Fibroblast of skin of right biceps (primary cell): ENCODE measurements at regions not wholly inside any gene's neighbourhood (a gene's known extent, or its start where the extent isn't known, plus 50 kb on each side); places are given as distances from the start of the nearest gene placed in this dataset.
A peak's percentile ranks its signal among the peaks of the same experiment; 100 is the strongest.
"Not testable (repeated sequence)": the region's sequence is repeated elsewhere in the genome, so short reads cannot be mapped to it uniquely, and the experiment has no call there.

Experiments
- DNase-seq: peaks from one replicate; pipeline ENCODE4 v3.0.0-alpha.2; 2013

DNA sequence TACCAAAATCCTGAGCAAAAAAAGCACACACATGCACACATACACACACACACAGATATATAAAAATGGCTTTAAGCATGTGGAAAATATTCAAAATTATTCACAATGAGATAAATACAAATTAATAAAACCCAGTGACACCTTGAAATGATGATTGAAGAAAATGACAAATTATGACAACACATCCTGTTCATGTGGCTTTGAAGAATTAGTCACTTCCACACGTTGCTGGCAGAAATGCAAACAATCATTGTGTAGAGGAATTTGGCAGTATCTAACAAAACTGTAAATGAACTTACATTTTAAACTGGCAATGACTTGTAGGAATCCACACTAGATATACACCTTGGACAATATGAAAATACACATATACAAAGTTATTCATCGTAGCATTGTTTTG, 95.8 kb upstream of the RGPD4 start:
- DNase-seq = peak; percentile 33

DNA sequence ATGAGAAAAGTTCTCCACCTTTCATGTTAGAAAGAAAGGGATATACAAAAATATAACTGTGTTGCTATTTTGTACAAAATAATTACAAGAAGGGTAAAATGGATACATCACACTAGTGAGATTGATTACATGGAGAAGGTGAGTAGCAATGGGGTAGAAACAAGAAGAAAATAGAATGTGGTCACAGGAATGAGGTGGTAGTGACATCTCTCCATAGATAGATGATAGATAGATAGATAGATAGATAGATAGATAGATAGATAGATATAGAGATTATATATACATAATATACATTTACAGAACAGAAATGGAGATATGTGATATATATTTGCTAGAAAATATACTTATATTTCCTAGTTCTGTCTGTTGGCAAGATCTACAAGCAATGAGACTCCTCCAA, 95.3 kb upstream of the RGPD4 start:
- DNase-seq = no peak

DNA sequence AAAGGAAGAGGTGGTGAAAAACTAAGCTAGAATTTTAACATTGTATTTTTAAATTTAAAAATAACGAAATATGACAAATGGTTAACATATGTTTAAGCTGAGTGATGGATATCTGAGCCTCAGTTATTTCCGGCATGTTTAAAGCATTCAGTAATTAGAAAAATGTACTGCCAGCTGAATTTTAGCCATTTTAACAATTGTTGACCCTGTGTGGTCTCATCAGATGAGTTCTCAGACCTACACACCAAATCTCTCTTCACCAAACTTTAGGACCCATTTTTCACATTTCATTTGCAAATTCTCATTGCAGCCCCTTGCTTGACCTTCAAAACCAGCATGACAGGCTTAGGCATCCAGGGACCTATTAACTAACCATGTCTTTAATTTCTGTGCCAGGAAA, 91.5 kb upstream of the RGPD4 start:
- DNase-seq = peak; percentile 30

DNA sequence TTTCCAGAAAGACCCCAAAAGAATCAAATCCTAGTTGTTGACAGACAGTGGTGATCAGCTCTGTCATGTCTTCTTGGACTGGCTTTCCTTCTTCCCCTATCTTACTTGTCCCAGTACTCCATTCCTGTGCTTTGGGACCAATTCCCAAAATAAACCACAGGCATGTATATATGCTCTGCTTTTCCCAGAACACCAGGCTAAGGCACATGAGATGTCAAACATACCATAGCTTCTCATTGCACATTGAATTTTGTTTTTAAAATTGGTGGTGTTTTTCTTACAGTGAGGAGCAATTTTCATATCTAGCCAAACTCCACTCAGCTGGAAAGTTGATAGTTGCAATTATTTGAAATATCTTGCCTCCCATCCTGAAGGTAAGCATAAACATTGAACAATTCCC, 88.9 kb upstream of the RGPD4 start:
- DNase-seq = peak; percentile 68

DNA sequence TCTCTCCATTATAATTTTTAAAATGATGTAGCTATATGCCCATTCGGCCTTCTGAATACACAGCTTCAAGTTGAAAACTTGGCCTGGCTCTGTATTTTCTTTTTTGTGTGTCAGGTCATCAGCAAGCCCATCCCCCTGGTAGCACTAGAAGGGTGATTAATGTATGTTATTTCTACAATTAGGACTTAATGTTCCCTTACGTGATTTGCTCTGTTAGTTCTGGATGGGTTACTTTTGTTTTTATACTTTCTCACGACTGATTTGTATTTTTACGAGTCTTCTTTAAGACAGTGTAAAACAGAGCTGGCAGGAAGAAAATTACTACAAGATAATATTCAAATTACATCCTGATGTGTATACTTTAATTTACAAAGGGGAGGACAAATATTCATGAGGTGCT, 88.4 kb upstream of the RGPD4 start:
- peak; percentile 1 for DNase-seq

DNA sequence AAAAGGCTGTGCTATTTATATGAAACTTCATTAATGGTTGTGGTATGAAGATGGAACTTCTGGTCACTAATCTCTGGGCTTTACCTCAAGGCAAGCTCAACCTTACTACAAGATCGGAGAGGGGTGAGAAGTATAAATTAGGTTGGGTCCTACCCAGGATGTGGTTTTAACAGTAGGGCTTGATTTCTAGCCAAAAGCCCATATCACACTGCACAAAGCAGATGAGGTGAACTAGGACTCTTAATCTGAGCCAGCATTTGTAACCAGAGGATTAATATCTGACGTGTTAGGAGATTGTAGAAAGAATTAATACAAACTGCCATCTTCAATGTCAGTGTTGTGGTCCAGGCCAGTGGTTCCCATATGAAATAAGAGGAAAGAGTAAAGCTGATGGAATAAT, 86.4 kb upstream of the RGPD4 start:
- DNase-seq = no peak

DNA sequence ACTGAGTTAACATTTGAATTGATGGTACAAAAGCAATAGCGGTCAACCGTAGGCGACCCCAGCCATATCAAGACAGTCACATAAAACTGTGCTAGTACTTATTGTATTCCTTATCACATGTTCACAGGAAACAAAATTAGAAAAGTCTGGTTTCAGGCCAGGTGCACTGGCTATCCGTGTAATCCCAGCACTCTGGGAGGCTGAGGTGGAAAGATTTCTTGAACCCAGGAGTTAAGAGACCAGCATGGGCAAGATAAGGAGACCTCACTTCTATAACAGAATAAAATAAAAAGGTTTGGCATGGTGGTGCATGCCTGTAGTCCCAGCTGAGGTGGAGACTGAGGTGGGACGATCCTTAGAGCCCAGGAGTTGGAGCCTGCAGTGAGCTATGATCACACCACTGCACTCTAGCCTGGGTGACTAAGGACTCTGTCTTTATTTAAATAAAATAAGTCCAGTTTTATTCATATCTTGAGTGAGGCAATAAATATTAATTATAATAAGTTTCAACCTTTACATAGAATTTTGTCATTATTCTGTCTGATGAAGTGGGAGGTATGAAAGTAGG, 84.1 kb upstream of the RGPD4 start:
- no peak for DNase-seq

DNA sequence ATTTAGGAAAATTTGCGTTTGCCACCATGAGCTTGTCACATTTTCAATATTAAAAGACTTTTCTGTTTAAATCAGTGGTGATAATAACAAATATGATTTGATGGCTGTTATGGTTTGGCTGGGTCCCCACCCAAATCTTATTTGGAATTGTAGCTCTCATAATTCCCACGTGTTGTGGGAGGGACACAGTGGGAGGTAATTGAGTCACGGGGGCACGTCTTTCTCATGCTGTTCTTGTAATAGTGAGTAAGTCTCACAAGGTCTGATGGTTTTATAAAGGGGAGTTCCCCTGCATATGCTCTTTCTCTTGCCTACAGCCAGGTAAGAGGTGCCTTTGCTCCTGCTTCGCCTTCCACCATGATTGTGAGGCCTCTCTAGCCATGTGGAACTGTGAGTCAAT, 83.4 kb upstream of the RGPD4 start:
- DNase-seq = no peak

DNA sequence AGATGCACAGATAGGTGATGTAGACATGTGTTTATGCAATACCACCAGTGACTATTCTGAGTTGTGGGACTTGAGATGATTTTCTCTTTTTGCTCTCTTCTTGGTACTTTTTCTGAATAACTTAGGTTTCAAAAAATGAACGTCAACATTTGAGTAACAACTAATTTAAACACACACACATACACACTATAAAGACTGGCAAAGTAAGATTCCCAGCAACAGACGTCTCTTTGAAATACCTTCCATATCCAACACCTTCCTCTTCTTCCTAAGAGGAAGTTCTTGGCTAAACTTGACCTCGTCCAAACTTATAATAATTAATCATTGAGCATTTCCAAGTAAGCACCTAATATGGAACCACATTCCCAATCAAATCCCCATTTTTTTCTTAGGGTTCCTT, 81.6 kb upstream of the RGPD4 start:
- no peak for DNase-seq

DNA sequence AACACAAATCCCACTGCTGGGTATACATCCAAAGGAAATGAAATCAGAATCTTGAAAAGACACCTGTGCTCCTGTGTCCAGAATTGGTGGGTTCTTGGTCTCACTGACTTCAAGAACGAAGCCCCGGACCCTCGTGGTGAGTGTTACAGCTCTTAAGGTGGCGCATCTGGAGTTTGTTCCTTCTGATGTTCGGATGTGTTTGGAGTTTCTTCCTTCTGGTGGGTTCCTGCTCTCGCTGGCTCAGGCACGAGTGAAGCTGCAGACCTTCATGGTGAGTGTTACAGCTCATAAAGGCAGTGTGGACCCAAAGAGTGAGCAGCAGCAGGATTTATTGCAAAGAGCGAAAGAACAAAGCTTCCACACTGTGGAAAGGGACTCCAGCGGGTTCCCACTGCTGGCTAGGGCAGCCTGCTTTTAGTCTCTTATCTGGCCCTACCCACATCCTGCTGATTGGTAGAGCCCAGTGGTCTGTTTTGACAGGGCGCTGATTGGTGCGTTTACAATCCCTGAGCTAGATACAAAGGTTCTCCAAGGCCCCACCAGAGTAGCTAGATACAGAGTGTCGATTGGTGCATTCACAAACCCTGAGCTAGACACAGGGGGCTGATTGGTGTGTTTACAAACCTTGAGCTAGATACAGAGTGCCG, 80.0 kb upstream of the RGPD4 start:
- DNase-seq = not testable (repeated sequence)

DNA sequence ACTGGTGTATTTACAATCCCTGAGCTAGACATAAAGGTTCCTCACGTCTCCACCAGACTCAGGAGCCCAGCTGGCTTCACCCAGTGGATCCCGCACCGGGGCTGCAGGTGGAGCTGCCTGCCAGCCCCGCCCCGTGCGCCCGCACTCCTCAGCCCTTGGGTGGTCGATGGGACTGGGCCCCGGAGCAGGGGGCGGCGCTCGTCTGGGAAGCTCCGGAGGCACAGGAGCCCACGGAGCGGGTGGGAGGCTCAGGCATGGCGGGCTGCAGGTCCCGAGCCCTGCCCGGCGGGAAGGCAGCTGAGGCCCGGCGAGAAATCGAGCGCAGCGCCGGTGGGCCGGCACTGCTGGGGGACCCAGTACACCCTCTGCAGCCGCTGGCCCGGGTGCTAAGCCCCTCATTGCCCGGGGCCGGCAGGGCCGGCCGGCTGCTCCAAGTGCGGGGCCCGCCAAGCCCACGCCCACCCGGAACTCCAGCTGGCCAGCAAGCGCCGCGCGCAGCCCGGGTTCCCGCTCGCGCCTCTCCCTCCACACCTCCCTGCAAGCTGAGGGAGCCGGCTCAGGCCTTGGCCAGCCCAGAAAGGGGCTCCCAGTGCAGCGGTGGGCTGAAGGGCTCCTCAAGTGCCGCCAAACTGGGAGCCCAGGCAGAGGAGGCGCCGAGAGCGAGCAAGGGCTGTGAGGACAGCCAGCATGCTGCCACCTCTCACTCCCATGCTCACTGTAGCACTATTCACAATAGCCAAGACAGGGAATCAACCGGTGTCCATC, 79.3 kb upstream of the RGPD4 start:
- not testable (repeated sequence) for DNase-seq

DNA sequence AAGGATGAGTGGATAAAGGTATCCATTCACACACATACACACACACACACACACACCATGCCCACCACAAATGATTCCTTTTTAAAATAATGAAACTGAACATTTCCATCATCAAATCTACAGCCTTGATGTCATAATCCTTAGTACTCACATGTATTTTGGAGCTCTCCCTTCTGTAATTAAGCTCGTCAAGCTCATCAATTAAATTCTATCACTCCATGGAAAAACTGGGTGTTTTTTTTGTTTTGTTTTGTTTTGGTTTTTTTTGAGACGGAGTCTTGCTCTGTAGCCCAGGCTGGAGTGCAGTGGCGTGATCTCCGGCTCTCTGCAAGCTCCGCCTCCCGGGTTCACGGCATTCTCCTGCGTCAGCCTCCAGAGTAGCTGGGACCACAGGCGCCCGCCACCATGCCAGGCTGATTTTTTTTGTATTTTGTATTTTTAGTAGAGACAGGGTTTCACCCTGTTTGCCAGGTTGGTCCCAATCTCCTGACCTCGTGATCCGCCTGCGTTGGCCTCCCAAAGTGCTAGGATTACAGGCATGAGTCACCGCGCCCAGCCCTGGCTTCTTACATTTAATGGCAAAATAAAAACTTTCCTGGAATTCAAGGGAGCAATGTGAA, 78.6 kb upstream of the RGPD4 start:
- DNase-seq = no peak

DNA sequence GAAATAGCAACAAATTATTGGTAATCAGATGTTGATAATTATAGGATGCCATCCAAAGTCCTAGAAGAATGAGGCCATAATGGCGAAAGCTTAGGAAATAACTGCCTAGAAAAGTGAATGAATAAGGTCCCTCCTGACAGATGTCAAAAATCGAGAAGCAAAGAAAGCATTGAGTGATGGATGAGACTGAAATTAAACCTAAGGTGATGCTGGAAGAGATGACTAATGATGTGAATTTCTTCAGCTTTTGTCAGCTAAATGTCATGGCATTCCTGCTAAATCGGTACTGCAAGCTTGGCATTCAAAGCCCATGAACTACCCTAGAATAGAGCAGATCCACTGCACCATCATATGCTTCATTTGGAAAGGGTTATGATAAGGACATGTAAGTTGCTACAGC, 74.8 kb upstream of the RGPD4 start:
- no peak for DNase-seq

DNA sequence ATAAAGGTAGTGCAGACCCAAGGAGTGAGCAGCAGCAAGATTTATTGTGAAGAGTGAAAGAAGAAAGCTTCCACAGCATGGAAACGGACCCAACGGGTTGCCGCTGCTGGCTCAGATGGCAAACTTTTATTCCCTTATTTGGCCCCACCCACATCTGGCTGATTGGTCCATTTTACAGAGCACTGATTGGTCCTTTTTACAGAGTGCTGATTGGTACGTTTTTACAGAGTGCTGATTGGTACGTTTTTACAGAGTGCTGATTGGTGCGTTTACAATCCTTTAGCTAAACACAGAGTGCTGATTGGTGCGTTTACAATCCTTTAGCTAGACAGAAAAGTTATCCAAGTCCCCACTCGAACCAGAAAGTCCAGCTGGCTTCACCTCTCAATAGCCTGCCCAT, 72.9 kb upstream of the RGPD4 start:
- not testable (repeated sequence) for DNase-seq

DNA sequence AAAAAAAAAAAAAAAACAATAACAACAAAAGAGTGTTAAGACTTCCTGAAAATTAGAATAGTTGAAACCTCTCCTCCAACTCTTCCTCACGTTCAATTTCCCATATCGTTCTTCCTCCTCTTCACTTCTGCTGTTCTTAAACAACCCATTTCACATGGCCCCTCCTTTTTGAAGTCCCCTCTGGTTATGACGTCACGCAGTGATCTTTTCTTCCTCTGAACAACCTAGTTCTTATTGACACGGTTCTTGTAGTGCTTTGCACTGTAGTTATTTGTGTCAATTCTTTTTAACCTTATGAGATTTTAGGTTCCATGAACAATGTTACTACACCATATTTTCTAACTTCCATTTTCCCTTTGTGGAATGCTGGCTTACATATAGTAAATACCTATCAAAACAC, 69.5 kb upstream of the RGPD4 start:
- DNase-seq = no peak

DNA sequence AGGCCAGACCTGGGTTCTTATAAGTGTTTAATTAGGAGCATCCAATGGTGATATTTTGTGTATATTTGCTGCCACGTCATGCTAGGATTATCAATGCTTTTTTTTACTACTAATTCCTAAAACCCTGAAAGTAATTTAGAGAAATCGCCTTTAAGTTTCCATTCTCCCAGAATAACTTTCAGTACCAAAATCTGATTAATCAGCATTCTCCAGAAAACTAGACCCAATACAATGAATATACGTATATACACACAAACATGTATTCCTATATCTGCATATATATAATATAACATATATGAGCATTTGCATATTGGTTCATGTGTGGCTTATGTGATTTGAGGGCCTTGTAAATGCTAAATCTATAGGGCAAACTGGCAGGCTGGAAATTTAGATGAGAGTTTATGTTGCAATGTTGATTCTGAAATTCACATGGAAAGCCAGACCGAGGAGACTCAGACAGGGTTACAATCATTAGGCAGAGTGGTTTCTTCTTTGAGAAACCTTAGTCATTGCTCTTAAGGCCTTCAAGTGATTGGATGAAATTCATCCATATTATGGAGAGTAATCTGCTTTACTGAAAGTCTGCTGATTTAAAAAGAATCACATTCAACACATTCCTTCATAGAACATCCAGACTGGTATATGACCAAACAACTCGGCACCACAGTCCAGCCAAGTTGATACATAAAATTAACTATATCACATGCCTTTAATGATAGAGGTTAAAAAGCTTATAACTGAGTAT, 65.9 kb upstream of the RGPD4 start:
- DNase-seq = no peak

DNA sequence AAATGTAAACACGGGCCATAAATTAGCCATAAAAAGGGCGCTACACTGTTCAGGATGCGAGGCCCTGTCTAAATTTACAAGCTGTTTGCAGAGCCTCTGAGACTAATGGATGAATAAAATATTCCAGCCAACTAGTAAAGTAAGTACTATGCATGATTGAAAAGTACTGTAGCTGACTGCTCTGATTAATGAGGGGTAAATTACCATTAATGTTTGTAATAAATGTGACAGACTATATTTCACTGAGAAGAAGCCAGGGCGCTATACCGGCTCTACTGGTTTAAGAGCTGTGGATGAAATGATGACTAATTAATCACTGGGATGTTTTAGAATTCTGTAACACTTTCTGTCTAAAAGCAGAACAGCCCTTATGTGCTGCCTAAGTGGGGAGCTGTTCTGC, 54.3 kb upstream of the RGPD4 start:
- DNase-seq = no peak

DNA sequence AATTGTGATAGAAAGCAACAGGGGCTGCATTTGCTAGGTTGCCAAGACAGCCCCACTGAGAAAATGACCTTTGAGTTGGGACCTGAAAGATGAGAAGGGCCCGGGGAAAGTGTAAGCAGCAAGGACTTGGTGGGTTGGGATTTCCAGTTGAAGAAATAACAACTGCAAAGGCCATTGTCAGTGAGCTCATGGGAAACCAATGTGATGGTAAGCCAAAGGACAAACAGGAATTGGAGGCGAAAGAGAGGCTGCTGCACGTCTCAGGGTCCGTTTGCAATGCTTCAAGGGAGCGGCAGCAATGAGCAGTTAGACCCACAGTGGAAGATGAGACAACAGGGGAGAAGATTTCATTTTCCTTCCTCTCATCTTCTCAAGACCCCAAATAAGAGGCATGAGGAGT, 51.5 kb upstream of the RGPD4 start:
- DNase-seq = no peak

DNA sequence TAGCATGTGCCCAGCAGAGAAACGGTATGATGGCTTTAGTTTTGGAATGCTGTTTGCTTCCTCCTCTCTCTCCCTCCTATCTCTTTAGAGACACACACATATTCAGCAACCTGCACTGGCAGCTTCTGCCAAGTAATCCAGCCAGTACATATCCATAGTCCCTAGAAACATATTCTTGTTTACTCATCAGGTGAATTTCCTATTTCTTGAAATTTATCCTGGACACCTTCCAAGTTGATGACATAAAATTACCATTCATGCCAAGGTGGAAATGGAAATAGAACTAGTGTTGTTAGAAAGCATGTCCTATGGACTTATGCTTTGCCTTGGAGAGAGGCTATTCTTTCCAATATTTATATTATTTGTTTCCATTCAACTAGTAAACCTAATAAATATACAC, 50.9 kb upstream of the RGPD4 start:
- no peak for DNase-seq

DNA sequence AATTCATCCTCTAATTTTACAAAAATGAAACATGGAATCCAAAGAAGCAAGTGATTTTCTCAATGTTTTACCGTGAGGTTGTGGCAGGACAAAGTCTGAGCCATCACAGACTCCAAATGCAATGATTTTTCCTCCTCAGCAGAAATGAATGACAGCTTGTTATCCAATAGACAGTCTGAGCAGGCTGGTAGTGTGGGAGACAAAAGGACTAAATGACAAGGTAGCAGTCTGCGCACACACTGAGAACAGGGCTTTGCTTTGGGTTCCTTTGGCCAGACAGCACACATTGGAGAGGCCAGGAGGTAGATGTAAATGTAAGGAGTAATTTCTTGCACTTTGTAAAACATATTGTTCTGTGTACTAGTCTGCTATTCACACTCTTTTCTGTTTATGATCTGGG, 50.3 kb upstream of the RGPD4 start:
- DNase-seq = no peak
